ENCODE measurements at regions not wholly inside any gene's neighbourhood (a gene's known extent, or its start where the extent isn't known, plus 50 kb on each side); places are given as distances from the start of the nearest gene placed in this dataset.

GRCh38 chr2:16860627-16861026 lies 195.0 kb upstream of the CYRIA start:
- H3K9me2 ChIP-seq (ENCODE audit: insufficient read depth), result no peaks in the 10 kb centered on the region
- Mint-ChIP-seq H3K27me3 (ENCODE audit: insufficient read depth, low read depth, poor library complexity) (no peaks in the 10 kb centered on the region), H3K27ac (no peak overlapping the region), H3K36me3 (ENCODE audit: low read depth) (no peaks in the 10 kb centered on the region), H3K9me3 (peaks cover 3% of the 10 kb centered on the region; the same call in 2 of the 3 replicates), H3K4me1 (no peaks in the 10 kb centered on the region), H3K4me3 (no peak overlapping the region)
- no peak for ATAC-seq
- H3K27ac ChIP-seq (ENCODE audit: low read depth), result no peak overlapping the region
- no peak overlapping the region for H2AFZ ChIP-seq
- H3K79me2 ChIP-seq (replicated peaks; ENCODE audit: insufficient read depth), result no peaks in the 10 kb centered on the region
- no peaks in the 10 kb centered on the region for H3F3A ChIP-seq (replicated peaks; ENCODE audit: low read depth)
- no peak overlapping the region for H3K4me3 ChIP-seq
- H3K36me3 ChIP-seq (ENCODE audit: insufficient read depth), result no peaks in the 10 kb centered on the region
- H4K20me1 ChIP-seq (replicated peaks; ENCODE audit: insufficient read depth), result no peaks in the 10 kb centered on the region
- H3K4me2 ChIP-seq, result no peak overlapping the region
- H3K4me1 ChIP-seq (ENCODE audit: insufficient read depth), result no peaks in the 10 kb centered on the region
- no peaks in the 10 kb centered on the region for H3K27me3 ChIP-seq (ENCODE audit: insufficient read depth)
- DNase-seq (ENCODE audit: low spot score), result no peak
- TF ChIP-seq CREB1 (CRISPR knock-in tag; IDR thresholded peaks at IDR 0.05; ENCODE audit: low read depth), result no peak
- TF ChIP-seq CTCF (conservative IDR thresholded peaks at IDR 0.05; ENCODE audit: low read depth in 2 of 2), result no peak
- no peak for TF ChIP-seq POLR2AphosphoS5 (IDR thresholded peaks at IDR 0.05; ENCODE audit: low read depth)
- no peak for TF ChIP-seq JUNB (IDR thresholded peaks at IDR 0.05; ENCODE audit: unreplicated experiment)
- TF ChIP-seq EZH2 (IDR thresholded peaks at IDR 0.05; ENCODE audit: low read depth, unreplicated experiment), result no peak
- TF ChIP-seq NANOG (IDR thresholded peaks at IDR 0.05; ENCODE audit: borderline replicate concordance), result no peak
- no peak for TF ChIP-seq REST (IDR thresholded peaks at IDR 0.05; ENCODE audit: unreplicated experiment)
- no peak for TF ChIP-seq STAT1 (IDR thresholded peaks at IDR 0.05; ENCODE audit: unreplicated experiment)
- TF ChIP-seq ETS1 (IDR thresholded peaks at IDR 0.05), result no peak
- no peak for TF ChIP-seq EZH2phosphoT487 (IDR thresholded peaks at IDR 0.05; ENCODE audit: unreplicated experiment)
- TF ChIP-seq ZNF114 (CRISPR knock-in tag; IDR thresholded peaks at IDR 0.05), result no peak
- TF ChIP-seq ZNF331 (CRISPR knock-in tag; IDR thresholded peaks at IDR 0.05; ENCODE audit: low read depth), result no peak
- TF ChIP-seq ZNF462 (CRISPR knock-in tag; IDR thresholded peaks at IDR 0.05), result no peak

Measured in GM23338 (cell line).